LNCAP (cell line): ENCODE measurements at regions not wholly inside any gene's neighbourhood (a gene's known extent, or its start where the extent isn't known, plus 50 kb on each side); places are given as distances from the start of the nearest gene placed in this dataset.

Source experiments
- TF ChIP-seq, protein P1 (sequence below): fragments of 450-650 bp; IDR thresholded peaks from 2 replicates; pipeline ENCODE4 v1.5.1; 2017; ENCODE audit warnings: mild to moderate bottlenecking

- TF ChIP-seq, protein P1, sequence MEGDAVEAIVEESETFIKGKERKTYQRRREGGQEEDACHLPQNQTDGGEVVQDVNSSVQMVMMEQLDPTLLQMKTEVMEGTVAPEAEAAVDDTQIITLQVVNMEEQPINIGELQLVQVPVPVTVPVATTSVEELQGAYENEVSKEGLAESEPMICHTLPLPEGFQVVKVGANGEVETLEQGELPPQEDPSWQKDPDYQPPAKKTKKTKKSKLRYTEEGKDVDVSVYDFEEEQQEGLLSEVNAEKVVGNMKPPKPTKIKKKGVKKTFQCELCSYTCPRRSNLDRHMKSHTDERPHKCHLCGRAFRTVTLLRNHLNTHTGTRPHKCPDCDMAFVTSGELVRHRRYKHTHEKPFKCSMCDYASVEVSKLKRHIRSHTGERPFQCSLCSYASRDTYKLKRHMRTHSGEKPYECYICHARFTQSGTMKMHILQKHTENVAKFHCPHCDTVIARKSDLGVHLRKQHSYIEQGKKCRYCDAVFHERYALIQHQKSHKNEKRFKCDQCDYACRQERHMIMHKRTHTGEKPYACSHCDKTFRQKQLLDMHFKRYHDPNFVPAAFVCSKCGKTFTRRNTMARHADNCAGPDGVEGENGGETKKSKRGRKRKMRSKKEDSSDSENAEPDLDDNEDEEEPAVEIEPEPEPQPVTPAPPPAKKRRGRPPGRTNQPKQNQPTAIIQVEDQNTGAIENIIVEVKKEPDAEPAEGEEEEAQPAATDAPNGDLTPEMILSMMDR = no peak
Observed at GRCh38 chr5:125464847-125465432, 718.5 kb upstream of the ZNF608 start.

GRCh38 chr5:125465703-125466102 is 719.3 kb upstream of the ZNF608 start:
- TF ChIP-seq, protein P1 = no peak

DNA sequence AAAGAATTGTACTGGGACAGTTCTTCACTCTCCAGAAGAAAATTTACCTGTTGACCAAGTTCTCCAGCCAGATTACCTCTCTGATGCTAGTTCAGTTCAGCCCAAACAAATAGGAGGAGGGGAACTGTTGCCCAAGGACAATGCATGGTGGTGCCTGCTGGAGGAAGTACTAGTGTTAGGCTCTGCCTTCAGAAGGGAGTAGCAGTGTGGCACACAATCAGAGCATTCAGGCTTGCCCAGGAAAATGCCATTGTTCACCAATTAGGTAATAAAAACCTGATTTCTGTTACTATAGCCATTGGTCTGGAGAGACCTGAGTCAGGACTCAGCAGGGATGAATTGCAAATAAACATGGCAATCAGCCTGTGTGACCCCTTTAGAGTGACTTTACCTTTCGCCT is 720.8 kb upstream of the ZNF608 start:
- TF ChIP-seq, protein P1 = no peak

- TF ChIP-seq, protein P1 = no peak
Observed at GRCh38 chr5:125470280-125470902, 724.0 kb upstream of the ZNF608 start.

- TF ChIP-seq, protein P1 = no peak
Observed at GRCh38 chr5:125476901-125477585, 730.6 kb upstream of the ZNF608 start.

GRCh38 chr5:125477586-125477975 is 731.1 kb upstream of the ZNF608 start:
- TF ChIP-seq, protein P1 = no peak

- TF ChIP-seq, protein P1 = no peak
Observed at GRCh38 chr5:125478599-125478998, 732.2 kb upstream of the ZNF608 start.
